Fibroblast of villous mesenchyme (primary cell): ENCODE measurements at regions not wholly inside any gene's neighbourhood (a gene's known extent, or its start where the extent isn't known, plus 50 kb on each side); places are given as distances from the start of the nearest gene placed in this dataset.

Experiments used
- DNase-seq: peaks from one replicate; pipeline ENCODE4 v3.0.0-alpha.2; 2010; ENCODE audit warnings: low read depth
- H3K4me3 ChIP-seq: 2 replicates; pipeline ENCODE4 v1.5.1; 2011; ENCODE audit warnings: low read depth, mild to moderate bottlenecking, low read length
- CTCF ChIP-seq: IDR thresholded peaks from 2 replicates; pipeline ENCODE4 v1.5.1; 2012; ENCODE audit warnings: low read depth, mild to moderate bottlenecking, low read length; ENCODE audit not compliant: insufficient read depth

GRCh38 chr10:130833596-130833995 is 477.9 kb downstream of the TCERG1L start:
- DNase-seq: no peak
- no peak for TF ChIP-seq CTCF
- H3K4me3 ChIP-seq: no peak overlapping the region

GRCh38 chr10:130834170-130834569 is 477.4 kb downstream of the TCERG1L start:
- no peak for DNase-seq
- TF ChIP-seq CTCF: no peak

DNA sequence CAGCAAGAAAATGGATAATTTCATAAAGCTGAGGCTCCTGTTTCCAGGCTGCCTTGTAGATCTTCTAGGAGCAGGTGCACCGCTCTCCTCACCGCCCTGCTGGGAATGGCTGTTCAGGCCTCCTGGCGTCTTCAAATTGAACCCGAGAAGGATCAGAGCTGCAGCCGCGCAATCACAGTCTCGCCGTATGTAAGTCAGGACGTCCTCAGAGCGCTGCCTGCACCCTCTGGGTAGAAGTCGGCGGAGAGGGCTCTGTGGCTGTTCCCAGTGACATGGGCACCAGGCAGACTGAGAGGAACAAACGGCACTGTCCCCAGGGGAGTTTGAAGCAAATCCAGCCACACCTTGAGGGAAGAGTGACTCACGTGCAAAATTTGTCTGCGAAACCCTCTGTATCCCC is 476.9 kb downstream of the TCERG1L start:
- DNase-seq: no peak
- no peak for TF ChIP-seq CTCF
- no peak overlapping the region for H3K4me3 ChIP-seq

More at GRCh38 chr10:130834170-130834569, 477.4 kb downstream of the TCERG1L start:
- H3K4me3 ChIP-seq: no peak overlapping the region

GRCh38 chr10:130835068-130835467 is 476.5 kb downstream of the TCERG1L start:
- H3K4me3 ChIP-seq: no peak overlapping the region
- no peak for TF ChIP-seq CTCF

GRCh38 chr10:130836344-130836743 is 475.2 kb downstream of the TCERG1L start:
- DNase-seq: no peak
- TF ChIP-seq CTCF: no peak
- no peak overlapping the region for H3K4me3 ChIP-seq

More at GRCh38 chr10:130835068-130835467, 476.5 kb downstream of the TCERG1L start:
- no peak for DNase-seq

- TF ChIP-seq CTCF: no peak
- DNase-seq: no peak
- H3K4me3 ChIP-seq: no peak overlapping the region
Observed at GRCh38 chr10:130843051-130843653, 468.4 kb downstream of the TCERG1L start.

- TF ChIP-seq CTCF: no peak
- H3K4me3 ChIP-seq: no peak overlapping the region
- DNase-seq: no peak
Observed at GRCh38 chr10:130844310-130844709, 467.2 kb downstream of the TCERG1L start.
